Smooth muscle cell (in vitro differentiated cells): ENCODE measurements at regions not wholly inside any gene's neighbourhood (a gene's known extent, or its start where the extent isn't known, plus 50 kb on each side); places are given as distances from the start of the nearest gene placed in this dataset.

Source experiments
- DNase-seq: peaks from one replicate; lab custom pipeline; 2025; ENCODE audit not compliant: unreplicated experiment; lab: John Stamatoyannopoulos, UW
- H2AFZ ChIP-seq: fragments of 200-600 bp; sonication (generic); 2 replicates; pipeline ENCODE4 v1.6.0; 2016; ENCODE audit warnings: antibody characterized with exemption, low read depth, mild to moderate bottlenecking
- H3F3A ChIP-seq: fragments of 200-600 bp; sonication (generic); 2 replicates; pipeline ENCODE4 v1.6.0; 2017; ENCODE audit warnings: antibody characterized with exemption, low read depth
- H3K27ac ChIP-seq: fragments of 200-600 bp; sonication (generic); 2 replicates; pipeline ENCODE4 v1.5.1; 2016; ENCODE audit warnings: low read depth, mild to moderate bottlenecking
- H3K27me3 ChIP-seq: fragments of 200-600 bp; sonication (generic); 2 replicates; pipeline ENCODE4 v1.6.1; 2016; ENCODE audit warnings: low read depth, mild to moderate bottlenecking
- H3K36me3 ChIP-seq: fragments of 200-600 bp; sonication (generic); 2 replicates; pipeline ENCODE4 v1.5.1; 2016; ENCODE audit warnings: low read depth
- H3K4me1 ChIP-seq: fragments of 200-600 bp; sonication (generic); 2 replicates; pipeline ENCODE4 v1.5.1; 2016; ENCODE audit warnings: low read depth
- H3K4me2 ChIP-seq: fragments of 200-600 bp; sonication (generic); 2 replicates; pipeline ENCODE4 v1.6.0; 2016; ENCODE audit warnings: mild to moderate bottlenecking
- H3K4me3 ChIP-seq: fragments of 200-600 bp; sonication (generic); 2 replicates; pipeline ENCODE4 v1.5.1; 2016; ENCODE audit warnings: mild to moderate bottlenecking
- H3K79me2 ChIP-seq: fragments of 200-600 bp; sonication (generic); 2 replicates; pipeline ENCODE4 v1.6.0; 2016; ENCODE audit warnings: low read depth, mild to moderate bottlenecking
- H3K9ac ChIP-seq: fragments of 200-600 bp; sonication (generic); 2 replicates; pipeline ENCODE4 v1.6.0; 2016; ENCODE audit warnings: low read depth
- H3K9me3 ChIP-seq: fragments of 200-600 bp; sonication (generic); replicated peaks from 2 replicates; pipeline ENCODE4 v1.5.1; 2016; ENCODE audit warnings: low read depth
- H4K20me1 ChIP-seq: fragments of 200-600 bp; sonication (generic); 2 replicates; pipeline ENCODE4 v1.6.0; 2016; ENCODE audit warnings: low read depth
- WGBS: methylation state at CpG from one replicate; pipeline ENCODE4 v1.1.7; 2016; ENCODE audit warnings: low lambda C conversion rate; 5-methylcytosine and 5-hydroxymethylcytosine counted together
- TF ChIP-seq, protein P1 (sequence below): fragments of 200-600 bp; sonication (generic); IDR thresholded peaks from 2 replicates; pipeline ENCODE4 v1.5.1; 2017; ENCODE audit warnings: borderline replicate concordance, mild to moderate bottlenecking, antibody characterized with exemption; ENCODE audit not compliant: insufficient read depth, poor library complexity, severe bottlenecking

DNA sequence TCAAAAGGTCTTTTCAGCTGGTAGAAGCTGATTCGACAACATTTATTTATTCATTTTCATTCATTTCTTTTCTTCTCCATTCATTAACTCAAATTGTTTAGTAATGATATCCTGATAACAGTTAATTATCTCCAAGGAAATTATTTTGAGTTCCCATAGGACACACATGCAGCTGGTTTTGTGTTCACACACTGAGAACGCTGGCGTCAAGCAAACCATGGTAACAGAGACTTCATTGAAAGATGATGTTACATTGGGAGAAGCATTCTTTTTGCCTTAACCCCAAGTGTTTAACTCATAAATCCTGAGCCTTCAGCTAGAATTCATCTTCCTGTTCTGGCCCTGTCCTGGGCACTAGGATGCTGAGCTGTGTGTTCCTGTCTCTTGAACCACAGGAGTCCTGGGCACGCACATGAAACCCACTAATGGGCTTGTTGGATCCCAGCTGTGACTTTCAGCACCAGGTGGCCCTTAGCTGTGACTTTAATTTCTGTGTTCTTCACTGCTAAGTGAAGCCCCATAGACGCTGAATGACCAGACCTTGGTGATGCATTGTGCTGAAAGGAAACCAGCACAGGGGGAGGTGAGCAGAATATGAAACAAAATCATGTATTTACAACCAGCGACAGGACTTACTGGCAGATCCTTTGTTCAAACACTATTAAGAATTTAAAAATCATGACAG, 121.5 kb upstream of the PRSS58 start:
- TF ChIP-seq, protein P1, sequence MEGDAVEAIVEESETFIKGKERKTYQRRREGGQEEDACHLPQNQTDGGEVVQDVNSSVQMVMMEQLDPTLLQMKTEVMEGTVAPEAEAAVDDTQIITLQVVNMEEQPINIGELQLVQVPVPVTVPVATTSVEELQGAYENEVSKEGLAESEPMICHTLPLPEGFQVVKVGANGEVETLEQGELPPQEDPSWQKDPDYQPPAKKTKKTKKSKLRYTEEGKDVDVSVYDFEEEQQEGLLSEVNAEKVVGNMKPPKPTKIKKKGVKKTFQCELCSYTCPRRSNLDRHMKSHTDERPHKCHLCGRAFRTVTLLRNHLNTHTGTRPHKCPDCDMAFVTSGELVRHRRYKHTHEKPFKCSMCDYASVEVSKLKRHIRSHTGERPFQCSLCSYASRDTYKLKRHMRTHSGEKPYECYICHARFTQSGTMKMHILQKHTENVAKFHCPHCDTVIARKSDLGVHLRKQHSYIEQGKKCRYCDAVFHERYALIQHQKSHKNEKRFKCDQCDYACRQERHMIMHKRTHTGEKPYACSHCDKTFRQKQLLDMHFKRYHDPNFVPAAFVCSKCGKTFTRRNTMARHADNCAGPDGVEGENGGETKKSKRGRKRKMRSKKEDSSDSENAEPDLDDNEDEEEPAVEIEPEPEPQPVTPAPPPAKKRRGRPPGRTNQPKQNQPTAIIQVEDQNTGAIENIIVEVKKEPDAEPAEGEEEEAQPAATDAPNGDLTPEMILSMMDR: no peak
- Histone ChIP-seq H4K20me1 (no peaks in the 10 kb centered on the region), H3K27me3 (no peaks in the 10 kb centered on the region), H3F3A (peaks cover 9% of the 10 kb centered on the region), H3K79me2 (no peaks in the 10 kb centered on the region), H3K4me2 (no peak overlapping the region), H3K4me3 (no peak overlapping the region), H3K36me3 (no peaks in the 10 kb centered on the region), H2AFZ (no peak overlapping the region), H3K9ac (no peak overlapping the region), H3K9me3 (no peaks in the 10 kb centered on the region), H3K27ac (no peak overlapping the region), H3K4me1 (no peaks in the 10 kb centered on the region)
- DNase-seq: no peak
- WGBS: 88% methylated on average over 6 of the region's 6 CpGs

DNA sequence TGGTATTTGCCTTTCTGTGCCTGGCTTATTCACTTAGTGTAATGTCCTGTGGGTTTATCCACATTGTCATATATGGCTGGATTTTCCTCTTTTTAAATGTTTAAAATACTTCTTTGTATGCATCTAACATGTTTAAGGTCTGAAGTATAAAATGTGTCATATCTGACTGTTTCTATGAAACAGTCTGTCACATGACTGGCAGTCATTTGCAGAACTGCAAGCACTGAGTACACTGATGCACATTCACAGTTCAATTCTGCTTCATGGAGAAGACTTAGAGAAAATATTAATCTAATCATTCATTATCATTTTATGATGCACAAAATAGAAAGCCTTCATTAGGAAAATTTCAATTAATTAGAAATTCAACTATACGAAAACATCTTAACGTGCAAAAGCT, 119.7 kb upstream of the PRSS58 start:
- Histone ChIP-seq H2AFZ (no peak overlapping the region), H3K9ac (no peak overlapping the region), H3K9me3 (no peaks in the 10 kb centered on the region), H4K20me1 (no peaks in the 10 kb centered on the region), H3F3A (no peaks in the 10 kb centered on the region), H3K4me1 (no peaks in the 10 kb centered on the region), H3K27me3 (no peaks in the 10 kb centered on the region), H3K4me3 (no peak overlapping the region), H3K36me3 (no peaks in the 10 kb centered on the region), H3K4me2 (no peak overlapping the region), H3K27ac (no peak overlapping the region), H3K79me2 (no peaks in the 10 kb centered on the region)
- WGBS: 96% methylated on average over 2 of the region's 2 CpGs
- DNase-seq: no peak
- TF ChIP-seq, protein P1: no peak

DNA sequence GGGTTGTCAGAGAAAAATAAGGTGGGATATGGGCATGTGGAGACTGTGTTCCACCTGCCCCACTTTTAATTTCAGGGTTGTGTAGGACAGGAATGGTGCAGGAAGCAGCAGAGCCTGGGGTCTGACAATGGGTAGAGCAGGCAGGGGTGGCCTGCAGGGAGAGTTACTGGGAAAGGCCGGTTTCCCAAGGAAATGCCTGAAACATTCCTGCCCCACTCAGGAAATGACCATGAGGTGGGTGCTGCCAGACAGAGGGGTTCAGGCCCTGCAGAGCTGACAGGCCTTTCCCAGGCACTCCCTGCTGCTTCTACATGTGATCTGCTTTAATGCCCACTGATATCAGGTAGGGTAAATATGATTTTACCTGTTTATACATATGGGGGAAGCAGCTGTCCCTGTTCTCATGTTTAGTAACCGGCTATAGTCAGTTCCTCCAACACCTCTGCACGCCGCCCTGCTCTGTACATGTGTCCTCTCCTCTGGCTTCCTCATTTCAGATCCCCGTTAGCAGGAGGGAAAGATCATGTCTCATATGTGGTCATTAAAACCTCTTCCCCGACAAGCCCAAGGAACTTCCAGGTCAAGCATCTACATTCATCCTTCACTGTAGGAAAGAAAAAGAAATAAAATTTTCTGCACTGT, 118.6 kb upstream of the PRSS58 start:
- H3K79me2 ChIP-seq: no peaks in the 10 kb centered on the region
- WGBS: 71% methylated on average over 6 of the region's 6 CpGs
- no peaks in the 10 kb centered on the region for H4K20me1 ChIP-seq
- TF ChIP-seq, protein P1: no peak
- H3F3A ChIP-seq: no peaks in the 10 kb centered on the region
- no peak overlapping the region for H2AFZ ChIP-seq
- no peak overlapping the region for H3K4me2 ChIP-seq
- no peaks in the 10 kb centered on the region for H3K4me1 ChIP-seq
- H3K9ac ChIP-seq: no peak overlapping the region
- H3K27ac ChIP-seq: no peak overlapping the region
- H3K36me3 ChIP-seq: no peaks in the 10 kb centered on the region
- H3K4me3 ChIP-seq: no peak overlapping the region
- no peak for DNase-seq
- no peaks in the 10 kb centered on the region for H3K27me3 ChIP-seq
- H3K9me3 ChIP-seq: no peaks in the 10 kb centered on the region

DNA sequence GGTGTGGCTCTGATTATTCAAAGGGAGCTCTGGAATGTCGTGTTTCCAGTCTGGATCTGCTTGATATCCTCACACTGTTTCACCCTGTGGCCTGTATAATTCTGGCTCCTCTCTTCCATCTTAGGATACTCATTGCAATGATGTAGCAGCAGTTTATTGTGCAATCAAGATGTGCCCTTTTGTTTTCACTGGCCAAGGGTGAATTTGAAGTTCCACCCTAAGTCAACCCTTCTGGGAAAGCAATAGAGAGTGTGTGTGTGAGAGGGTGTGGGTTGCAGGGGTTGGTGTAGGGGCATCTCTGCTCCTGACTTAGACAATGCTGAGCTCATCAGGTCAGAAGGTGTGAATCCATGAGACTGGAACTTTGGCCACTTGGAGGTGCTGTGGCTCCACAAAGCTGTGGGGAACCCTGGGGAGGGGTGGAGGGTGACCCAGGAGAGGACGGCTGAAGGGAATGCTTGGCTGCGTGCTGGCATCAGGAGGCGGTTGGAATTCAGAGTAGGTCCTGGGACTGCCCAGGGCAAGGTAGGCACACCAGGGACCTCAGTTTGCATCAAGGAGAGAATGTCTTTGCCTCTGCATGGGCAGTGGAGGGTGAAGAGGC, 118.0 kb upstream of the PRSS58 start:
- 47% methylated on average over 4 of the region's 4 CpGs for WGBS

More for the DNA sequence above, 118.0 kb upstream of the PRSS58 start:
- Histone ChIP-seq H3K27ac (no peak overlapping the region), H3K9me3 (no peaks in the 10 kb centered on the region), H3K27me3 (no peaks in the 10 kb centered on the region), H4K20me1 (no peaks in the 10 kb centered on the region), H3K79me2 (no peaks in the 10 kb centered on the region), H3K4me1 (no peaks in the 10 kb centered on the region), H2AFZ (no peak overlapping the region), H3K36me3 (no peaks in the 10 kb centered on the region), H3F3A (no peaks in the 10 kb centered on the region), H3K9ac (no peak overlapping the region), H3K4me3 (no peak overlapping the region), H3K4me2 (no peak overlapping the region)
- TF ChIP-seq, protein P1: peak; percentile 14
- DNase-seq: no peak
